H1 (cell line): ENCODE measurements at regions not wholly inside any gene's neighbourhood (a gene's known extent, or its start where the extent isn't known, plus 50 kb on each side); places are given as distances from the start of the nearest gene placed in this dataset.

Experiments used
- CREB1 ChIP-seq: IDR thresholded peaks from 2 replicates; pipeline ENCODE4 v1.6.1; 2012; ENCODE audit warnings: inconsistent platforms
- EGR1 ChIP-seq: IDR thresholded peaks from 2 replicates; pipeline ENCODE4 v1.6.1; 2011; ENCODE audit warnings: low read depth, low read length, borderline replicate concordance
- GTF2F1 ChIP-seq: IDR thresholded peaks from 2 replicates; pipeline ENCODE4 v1.6.1; 2012; ENCODE audit warnings: low read depth, low read length, improper control_type of control experiment, borderline replicate concordance
- HDAC2 ChIP-seq, 2 experiments: fragments of 300-600 bp in 1 of 2; sonication (generic) in 1 of 2; IDR thresholded peaks; 2 replicates each; pipeline ENCODE4 v1.6.1; 2011 to 2012; ENCODE audit warnings: low read depth in 2 of 2, low read length in 2 of 2, mild to moderate bottlenecking in 2 of 2, moderate library complexity in 2 of 2, borderline replicate concordance in 1 of 2, inconsistent platforms in 1 of 2
- JUN ChIP-seq: IDR thresholded peaks from 2 replicates; pipeline ENCODE4 v1.6.1; 2011; ENCODE audit warnings: low read depth, mild to moderate bottlenecking, improper control_type of control experiment, low read length
- POLR2AphosphoS5 ChIP-seq: IDR thresholded peaks from 2 replicates; pipeline ENCODE4 v1.6.1; 2011; ENCODE audit warnings: low read depth, low read length
- SUZ12 ChIP-seq: fragments of 200-600 bp; sonication (generic); IDR thresholded peaks from 2 replicates; pipeline ENCODE4 v1.6.1; 2012; ENCODE audit warnings: mild to moderate bottlenecking, inconsistent platforms, low read length, moderate library complexity, mixed read lengths
- TAF1 ChIP-seq: IDR thresholded peaks from 2 replicates; pipeline ENCODE4 v1.6.1; 2011; ENCODE audit warnings: mild to moderate bottlenecking, low read depth, low read length

- TF ChIP-seq TAF1 (no peak), CREB1 (no peak), POLR2AphosphoS5 (no peak), HDAC2 (IDR thresholded peaks at IDR 0.05; ENCODE audit: borderline replicate concordance in 1 of 2, low read depth in 2 of 2, low read length in 2 of 2) (no peak), EGR1 (no peak), JUN (no peak), SUZ12 (no peak), GTF2F1 (no peak)
These were observed 332.4 kb downstream of the MSX2 start (continued) for GRCh38 chr5:175056831-175057230.
